OCI-LY1 (cell line): ENCODE measurements at regions not wholly inside any gene's neighbourhood (a gene's known extent, or its start where the extent isn't known, plus 50 kb on each side); places are given as distances from the start of the nearest gene placed in this dataset.

Experiments used
- H2AFZ ChIP-seq: fragments of 200-600 bp; sonication (generic), shearing (Covaris generic); 2 replicates; pipeline ENCODE4 v1.6.0; 2014; ENCODE audit warnings: antibody characterized with exemption, mild to moderate bottlenecking, low read length
- H3F3A ChIP-seq: fragments of 200-600 bp; sonication (generic), shearing (Covaris generic); 2 replicates; pipeline ENCODE4 v1.6.0; 2014; ENCODE audit warnings: mild to moderate bottlenecking, antibody characterized with exemption, low read length, moderate library complexity; ENCODE audit not compliant: insufficient read depth
- H3K27ac ChIP-seq: fragments of 200-600 bp; sonication (generic); 2 replicates; pipeline ENCODE4 v1.5.1; 2014; ENCODE audit warnings: low read length, mixed run types, mild to moderate bottlenecking, low read depth; ENCODE audit not compliant: poor library complexity, severe bottlenecking
- H3K27me3 ChIP-seq: fragments of 200-600 bp; sonication (generic); 2 replicates; pipeline ENCODE4 v1.6.0; 2014; ENCODE audit warnings: antibody characterized with exemption, mild to moderate bottlenecking, low read length, moderate library complexity; ENCODE audit not compliant: insufficient read depth
- H3K36me3 ChIP-seq: fragments of 200-600 bp; sonication (generic); 2 replicates; pipeline ENCODE4 v1.6.1; 2014; ENCODE audit warnings: mild to moderate bottlenecking, antibody characterized with exemption, low read length, moderate library complexity, mixed read lengths; ENCODE audit not compliant: insufficient read depth
- H3K4me1 ChIP-seq: fragments of 200-600 bp; sonication (generic); 2 replicates; pipeline ENCODE4 v1.5.1; 2014; ENCODE audit warnings: mild to moderate bottlenecking, low read length, moderate library complexity; ENCODE audit not compliant: insufficient read depth, severe bottlenecking
- H3K4me2 ChIP-seq: fragments of 200-600 bp; sonication (generic), shearing (Covaris generic); 2 replicates; pipeline ENCODE4 v1.6.1; 2014; ENCODE audit warnings: low read length
- H3K4me3 ChIP-seq: fragments of 200-600 bp; sonication (generic); 2 replicates; pipeline ENCODE4 v1.5.1; 2014; ENCODE audit warnings: low read length, low read depth, mild to moderate bottlenecking, mixed read lengths; ENCODE audit not compliant: poor library complexity, severe bottlenecking
- H3K79me2 ChIP-seq: fragments of 200-600 bp; shearing (Covaris generic); 2 replicates; pipeline ENCODE4 v1.6.1; 2016; ENCODE audit warnings: mixed run types, low read length, mixed read lengths; ENCODE audit not compliant: insufficient read depth
- H3K9ac ChIP-seq: fragments of 200-600 bp; sonication (generic), shearing (Covaris generic); 2 replicates; pipeline ENCODE4 v1.6.1; 2014; ENCODE audit warnings: mild to moderate bottlenecking, low read length, mixed read lengths
- H3K9me2 ChIP-seq: fragments of 200-600 bp; sonication (generic), shearing (Covaris generic); 2 replicates; pipeline ENCODE4 v1.6.1; 2014; ENCODE audit warnings: low read depth, mild to moderate bottlenecking, low read length, mixed read lengths
- H3K9me3 ChIP-seq: fragments of 200-600 bp; shearing (Covaris generic); 2 replicates; pipeline ENCODE4 v1.6.1; 2014; ENCODE audit warnings: low read length, mixed read lengths
- H4K20me1 ChIP-seq: fragments of 200-600 bp; sonication (generic), shearing (Covaris generic); 2 replicates; pipeline ENCODE4 v1.6.0; 2016; ENCODE audit warnings: mild to moderate bottlenecking, low read length; ENCODE audit not compliant: insufficient read depth
- CTCF ChIP-seq: fragments of 200-600 bp; sonication (generic), shearing (Covaris generic); IDR thresholded peaks from 2 replicates; pipeline ENCODE4 v1.5.1; 2017; ENCODE audit warnings: mild to moderate bottlenecking, antibody characterized with exemption, low read length, moderate library complexity, mixed read lengths
- EZH2 ChIP-seq: fragments of 200-600 bp; sonication (generic), shearing (Covaris generic); IDR thresholded peaks from 2 replicates; pipeline ENCODE4 v1.8.0; 2017; ENCODE audit warnings: borderline replicate concordance, mixed run types, mild to moderate bottlenecking, antibody characterized with exemption, low read length, moderate library complexity, mixed read lengths

- Histone ChIP-seq H3K27ac (no peak overlapping the region), H4K20me1 (no peaks in the 10 kb centered on the region), H3F3A (no peaks in the 10 kb centered on the region), H3K9ac (no peak overlapping the region), H3K4me2 (no peak overlapping the region), H3K27me3 (no peaks in the 10 kb centered on the region), H3K9me3 (no peaks in the 10 kb centered on the region), H3K4me1 (no peaks in the 10 kb centered on the region), H2AFZ (no peak overlapping the region), H3K4me3 (no peak overlapping the region), H3K36me3 (no peaks in the 10 kb centered on the region), H3K9me2 (no peaks in the 10 kb centered on the region), H3K79me2 (no peaks in the 10 kb centered on the region)
- TF ChIP-seq CTCF (no peak), EZH2 (no peak)
Observed at GRCh38 chr1:60898413-60898812, 183.9 kb upstream of the NFIA start.

GRCh38 chr1:60896701-60897363 lies 185.5 kb upstream of the NFIA start:
- H3K9me3 ChIP-seq, result no peaks in the 10 kb centered on the region
- H3K27ac ChIP-seq, result no peak overlapping the region
- H3K36me3 ChIP-seq, result no peaks in the 10 kb centered on the region
- H3K9me2 ChIP-seq, result no peaks in the 10 kb centered on the region
- no peaks in the 10 kb centered on the region for H3K4me1 ChIP-seq
- H3F3A ChIP-seq, result no peaks in the 10 kb centered on the region
- H3K4me2 ChIP-seq, result no peak overlapping the region
- no peak overlapping the region for H3K9ac ChIP-seq
- no peaks in the 10 kb centered on the region for H4K20me1 ChIP-seq
- H3K4me3 ChIP-seq, result no peak overlapping the region
- H2AFZ ChIP-seq, result no peak overlapping the region
- no peaks in the 10 kb centered on the region for H3K79me2 ChIP-seq
- TF ChIP-seq EZH2 (no peak), CTCF (no peak)
- no peaks in the 10 kb centered on the region for H3K27me3 ChIP-seq

- no peak overlapping the region for H3K4me3 ChIP-seq
- H3K9me2 ChIP-seq, result no peaks in the 10 kb centered on the region
- H3K4me1 ChIP-seq, result no peaks in the 10 kb centered on the region
- no peaks in the 10 kb centered on the region for H3F3A ChIP-seq
- H4K20me1 ChIP-seq, result no peaks in the 10 kb centered on the region
- H3K79me2 ChIP-seq, result no peaks in the 10 kb centered on the region
- no peaks in the 10 kb centered on the region for H3K36me3 ChIP-seq
- H3K27me3 ChIP-seq, result no peaks in the 10 kb centered on the region
- TF ChIP-seq CTCF (no peak), EZH2 (no peak)
- no peak overlapping the region for H3K9ac ChIP-seq
- H3K4me2 ChIP-seq, result no peak overlapping the region
- H3K27ac ChIP-seq, result no peak overlapping the region
- H2AFZ ChIP-seq, result no peak overlapping the region
- no peaks in the 10 kb centered on the region for H3K9me3 ChIP-seq
Observed at GRCh38 chr1:60895701-60896100, 186.7 kb upstream of the NFIA start.
